ENCODE measurements at regions not wholly inside any gene's neighbourhood (a gene's known extent, or its start where the extent isn't known, plus 50 kb on each side); places are given as distances from the start of the nearest gene placed in this dataset.

DNA sequence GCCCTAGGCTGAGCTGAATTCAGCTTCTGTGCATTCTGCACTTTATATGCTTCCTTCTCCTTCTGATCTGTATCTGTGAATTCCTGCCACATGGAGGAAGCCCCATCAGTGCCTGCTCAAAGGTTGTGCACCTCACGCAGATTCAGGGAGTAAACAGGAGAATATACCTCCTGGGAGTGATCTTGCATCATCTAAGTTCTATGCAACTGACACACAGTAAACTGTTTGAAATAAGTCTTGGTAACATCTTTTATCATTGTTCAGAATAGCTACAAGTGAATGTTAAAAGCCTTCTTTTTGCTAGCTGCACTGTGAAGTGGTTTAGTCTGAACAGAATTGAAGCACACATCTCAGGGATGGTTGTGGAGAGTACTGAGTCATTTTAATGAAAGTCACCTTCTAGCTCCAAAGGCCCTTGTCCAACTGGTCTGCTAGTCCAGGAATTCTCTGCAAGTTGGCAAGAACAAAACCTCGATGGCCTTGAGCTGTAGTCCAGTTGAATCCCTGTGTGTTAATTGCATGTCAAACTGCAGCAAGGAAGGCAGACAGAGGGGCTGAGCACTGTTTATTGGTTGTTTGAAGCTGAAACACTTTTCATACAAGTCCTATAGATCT lies 215.0 kb downstream of the WNT5A start:
- DNase-seq (ENCODE audit: low read depth) = no peak
- H3K4me3 ChIP-seq (ENCODE audit: low read depth, low read length) = no peak overlapping the region
- TF ChIP-seq, protein P1, sequence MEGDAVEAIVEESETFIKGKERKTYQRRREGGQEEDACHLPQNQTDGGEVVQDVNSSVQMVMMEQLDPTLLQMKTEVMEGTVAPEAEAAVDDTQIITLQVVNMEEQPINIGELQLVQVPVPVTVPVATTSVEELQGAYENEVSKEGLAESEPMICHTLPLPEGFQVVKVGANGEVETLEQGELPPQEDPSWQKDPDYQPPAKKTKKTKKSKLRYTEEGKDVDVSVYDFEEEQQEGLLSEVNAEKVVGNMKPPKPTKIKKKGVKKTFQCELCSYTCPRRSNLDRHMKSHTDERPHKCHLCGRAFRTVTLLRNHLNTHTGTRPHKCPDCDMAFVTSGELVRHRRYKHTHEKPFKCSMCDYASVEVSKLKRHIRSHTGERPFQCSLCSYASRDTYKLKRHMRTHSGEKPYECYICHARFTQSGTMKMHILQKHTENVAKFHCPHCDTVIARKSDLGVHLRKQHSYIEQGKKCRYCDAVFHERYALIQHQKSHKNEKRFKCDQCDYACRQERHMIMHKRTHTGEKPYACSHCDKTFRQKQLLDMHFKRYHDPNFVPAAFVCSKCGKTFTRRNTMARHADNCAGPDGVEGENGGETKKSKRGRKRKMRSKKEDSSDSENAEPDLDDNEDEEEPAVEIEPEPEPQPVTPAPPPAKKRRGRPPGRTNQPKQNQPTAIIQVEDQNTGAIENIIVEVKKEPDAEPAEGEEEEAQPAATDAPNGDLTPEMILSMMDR (conservative IDR thresholded peaks at IDR 0.05; ENCODE audit: low read depth, low read length) = no peak

DNA sequence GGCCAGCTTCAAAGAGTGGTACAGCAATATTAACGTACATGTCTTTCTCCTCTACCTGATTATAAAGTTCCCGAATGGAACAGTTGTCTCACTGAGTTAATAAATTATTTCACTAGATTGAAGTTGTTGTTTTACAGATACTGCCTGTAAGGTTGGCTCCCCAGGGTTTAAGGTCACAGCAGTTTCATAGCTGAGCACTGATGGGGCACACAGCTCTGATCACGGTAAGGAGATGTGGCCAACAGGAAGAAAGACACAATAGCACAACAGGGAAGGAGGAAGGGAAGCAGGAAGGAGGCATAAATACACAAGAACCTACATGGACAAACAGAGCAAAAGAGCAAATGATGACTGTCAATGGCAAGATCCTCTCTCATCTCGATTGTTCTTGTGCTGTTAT lies 215.6 kb downstream of the WNT5A start:
- DNase-seq (ENCODE audit: low read depth) = peak; percentile 45

DNA sequence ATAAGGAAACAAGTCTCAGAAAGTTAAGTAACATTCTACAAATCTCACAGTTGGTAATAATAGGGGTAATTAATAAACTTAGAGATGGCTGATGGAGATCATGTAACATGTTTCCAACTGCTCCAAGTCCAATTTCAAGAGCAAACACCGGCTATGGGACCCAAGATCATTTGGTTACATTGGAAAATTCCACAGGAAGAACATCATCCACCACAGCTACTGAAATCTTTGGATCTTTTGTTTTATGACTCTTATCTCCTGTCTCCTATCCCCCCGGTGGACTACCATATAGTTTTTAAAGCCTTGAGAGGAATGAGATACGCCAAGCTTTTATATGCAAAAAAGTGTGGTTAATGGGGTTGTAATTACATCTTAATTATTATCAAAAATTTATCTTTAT lies 216.1 kb downstream of the WNT5A start:
- no peak for DNase-seq (ENCODE audit: low read depth)
- H3K4me3 ChIP-seq (ENCODE audit: low read depth, low read length) = no peak overlapping the region
- TF ChIP-seq, protein P1 (conservative IDR thresholded peaks at IDR 0.05; ENCODE audit: low read depth, low read length) = no peak

More for the DNA sequence above, 215.6 kb downstream of the WNT5A start:
- H3K4me3 ChIP-seq (ENCODE audit: low read depth, low read length) = no peak overlapping the region
- TF ChIP-seq, protein P1 (conservative IDR thresholded peaks at IDR 0.05; ENCODE audit: low read depth, low read length) = no peak

DNA sequence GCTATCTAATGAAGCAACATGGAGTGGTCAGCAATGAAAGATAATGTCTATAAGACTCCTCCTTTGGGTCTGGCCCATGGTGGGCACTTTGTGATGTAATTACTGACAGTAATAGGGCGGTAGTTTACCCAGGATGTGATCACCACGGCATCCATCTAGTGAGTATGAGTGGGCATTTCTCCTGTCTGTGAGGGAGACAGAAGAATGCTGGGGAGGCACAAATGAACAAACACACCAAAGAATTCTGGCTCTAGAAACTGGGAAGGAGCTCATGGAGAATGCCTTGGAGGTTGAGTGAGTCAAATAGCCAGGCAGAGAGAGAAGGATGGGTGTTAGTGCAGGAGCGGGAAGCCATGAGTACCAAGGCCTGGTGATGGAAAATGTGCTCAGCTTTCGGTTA lies 217.5 kb downstream of the WNT5A start:
- no peak overlapping the region for H3K4me3 ChIP-seq (ENCODE audit: low read depth, low read length)
- TF ChIP-seq, protein P1 (conservative IDR thresholded peaks at IDR 0.05; ENCODE audit: low read depth, low read length) = no peak
- no peak for DNase-seq (ENCODE audit: low read depth)

DNA sequence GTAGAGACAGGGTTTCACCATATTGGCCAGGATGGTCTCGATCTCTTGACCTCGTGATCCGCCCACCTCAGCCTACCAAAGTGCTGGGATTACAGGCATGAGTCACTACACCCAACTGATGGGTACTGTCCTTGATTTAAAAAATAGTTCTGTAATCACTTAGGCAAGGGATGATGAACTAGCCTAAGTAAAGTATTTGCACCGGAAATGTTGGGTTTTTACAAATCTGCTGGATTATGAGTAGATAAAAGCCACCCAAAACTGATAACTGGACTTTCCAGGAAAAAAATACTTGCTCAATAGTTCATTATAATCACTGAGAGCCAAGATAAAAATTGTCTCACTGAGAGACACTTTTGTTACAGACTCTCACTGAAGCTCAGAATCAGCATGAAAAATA lies 218.0 kb downstream of the WNT5A start:
- DNase-seq (ENCODE audit: low read depth) = no peak
- TF ChIP-seq, protein P1 (conservative IDR thresholded peaks at IDR 0.05; ENCODE audit: low read depth, low read length) = no peak
- H3K4me3 ChIP-seq (ENCODE audit: low read depth, low read length) = no peak overlapping the region

DNA sequence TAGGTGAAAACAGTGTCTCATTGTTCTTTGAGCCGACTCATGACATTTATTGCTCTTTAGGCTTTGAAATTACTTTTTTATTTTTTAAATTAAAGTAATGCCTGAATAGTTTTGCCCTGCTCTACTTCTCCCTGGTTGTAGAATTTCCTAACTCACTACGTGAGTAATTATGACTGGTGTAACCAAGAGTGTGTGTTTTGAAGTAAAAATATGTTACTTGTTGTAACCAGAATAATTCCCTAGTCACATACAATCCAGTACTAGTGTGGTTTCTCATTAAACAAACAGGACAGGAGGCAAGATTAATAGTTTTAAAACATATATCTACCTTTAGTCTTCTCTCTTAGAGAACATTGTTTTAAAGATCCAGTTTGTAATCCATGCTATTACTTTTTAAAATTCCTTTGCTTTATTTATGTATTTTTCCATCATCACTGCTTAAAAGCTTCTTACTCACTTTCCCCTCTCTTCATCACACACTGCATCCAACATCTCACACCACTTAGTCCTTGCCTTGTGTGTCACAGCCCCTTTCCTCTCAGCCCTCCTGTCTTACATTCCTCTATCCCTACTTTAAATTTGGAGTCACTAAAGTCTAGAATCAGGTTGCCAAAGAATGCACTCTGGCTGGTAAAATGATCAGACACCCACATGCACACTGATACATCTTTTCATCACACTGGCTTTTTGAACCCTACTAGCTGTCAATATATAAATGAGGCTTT lies 219.7 kb downstream of the WNT5A start:
- TF ChIP-seq, protein P1 (conservative IDR thresholded peaks at IDR 0.05; ENCODE audit: low read depth, low read length) = no peak
- no peak overlapping the region for H3K4me3 ChIP-seq (ENCODE audit: low read depth, low read length)
- DNase-seq (ENCODE audit: low read depth) = peak; percentile 55

DNA sequence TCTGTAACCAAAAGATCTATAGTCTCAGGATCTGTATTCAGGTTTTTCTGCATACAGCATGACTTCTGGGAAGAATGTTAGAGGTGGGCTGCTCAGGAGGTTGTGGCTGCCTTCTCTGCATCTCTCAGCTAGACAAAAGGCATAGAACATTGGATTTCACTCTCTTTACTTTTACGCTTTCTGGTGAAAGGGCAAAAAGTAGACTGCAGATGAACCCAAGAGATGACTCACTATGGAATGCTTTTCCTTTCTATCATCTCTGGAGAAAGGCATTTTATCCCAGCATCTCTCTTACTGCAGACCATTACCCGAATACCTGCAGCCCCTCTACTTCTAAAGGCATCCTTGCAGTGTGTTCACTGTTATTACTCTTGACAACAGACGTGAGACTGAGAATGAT lies 222.2 kb downstream of the WNT5A start:
- TF ChIP-seq, protein P1 (conservative IDR thresholded peaks at IDR 0.05; ENCODE audit: low read depth, low read length) = no peak
- no peak overlapping the region for H3K4me3 ChIP-seq (ENCODE audit: low read depth, low read length)
- no peak for DNase-seq (ENCODE audit: low read depth)
